ENCODE measurements at regions not wholly inside any gene's neighbourhood (a gene's known extent, or its start where the extent isn't known, plus 50 kb on each side); places are given as distances from the start of the nearest gene placed in this dataset.
"Not testable (repeated sequence)": the region's sequence is repeated elsewhere in the genome, so short reads cannot be mapped to it uniquely, and the experiment has no call there.

DNA sequence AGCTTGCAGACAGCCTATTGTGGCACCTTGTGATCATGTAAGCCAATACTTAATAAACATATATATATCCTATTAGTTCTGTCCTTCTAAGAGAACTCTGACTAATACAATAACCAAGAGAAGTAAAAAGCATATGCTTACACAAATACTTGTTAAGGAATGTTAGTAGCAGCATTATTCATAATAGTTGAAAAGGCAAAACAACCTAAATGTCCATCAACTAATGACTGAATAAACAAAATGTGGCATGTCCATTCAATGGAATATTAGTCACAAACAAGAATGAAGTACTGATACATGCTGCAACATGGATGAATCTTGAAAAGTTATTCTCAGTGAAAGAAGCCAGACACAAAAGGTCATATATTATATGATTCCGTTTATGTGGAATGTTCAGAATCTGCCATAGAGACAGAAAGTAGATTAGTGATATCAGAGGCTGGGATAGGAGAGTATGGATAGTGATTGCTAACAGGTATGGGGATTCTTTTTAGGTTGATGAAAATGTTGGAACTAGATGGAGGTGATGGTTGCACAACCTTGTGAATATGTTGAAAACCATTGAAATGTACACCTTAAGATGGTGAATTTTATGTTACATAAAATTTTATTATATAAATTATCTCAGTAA lies 112.5 kb upstream of the UNC5B start (continued):
- no peak for TF ChIP-seq EGR1 (IDR thresholded peaks at IDR 0.05; ENCODE audit: low read depth)
- TF ChIP-seq SRF (IDR thresholded peaks at IDR 0.05; ENCODE audit: low read depth): no peak
- no peak for TF ChIP-seq CBX3 (IDR thresholded peaks at IDR 0.05; ENCODE audit: low read depth)
- TF ChIP-seq, protein P1, sequence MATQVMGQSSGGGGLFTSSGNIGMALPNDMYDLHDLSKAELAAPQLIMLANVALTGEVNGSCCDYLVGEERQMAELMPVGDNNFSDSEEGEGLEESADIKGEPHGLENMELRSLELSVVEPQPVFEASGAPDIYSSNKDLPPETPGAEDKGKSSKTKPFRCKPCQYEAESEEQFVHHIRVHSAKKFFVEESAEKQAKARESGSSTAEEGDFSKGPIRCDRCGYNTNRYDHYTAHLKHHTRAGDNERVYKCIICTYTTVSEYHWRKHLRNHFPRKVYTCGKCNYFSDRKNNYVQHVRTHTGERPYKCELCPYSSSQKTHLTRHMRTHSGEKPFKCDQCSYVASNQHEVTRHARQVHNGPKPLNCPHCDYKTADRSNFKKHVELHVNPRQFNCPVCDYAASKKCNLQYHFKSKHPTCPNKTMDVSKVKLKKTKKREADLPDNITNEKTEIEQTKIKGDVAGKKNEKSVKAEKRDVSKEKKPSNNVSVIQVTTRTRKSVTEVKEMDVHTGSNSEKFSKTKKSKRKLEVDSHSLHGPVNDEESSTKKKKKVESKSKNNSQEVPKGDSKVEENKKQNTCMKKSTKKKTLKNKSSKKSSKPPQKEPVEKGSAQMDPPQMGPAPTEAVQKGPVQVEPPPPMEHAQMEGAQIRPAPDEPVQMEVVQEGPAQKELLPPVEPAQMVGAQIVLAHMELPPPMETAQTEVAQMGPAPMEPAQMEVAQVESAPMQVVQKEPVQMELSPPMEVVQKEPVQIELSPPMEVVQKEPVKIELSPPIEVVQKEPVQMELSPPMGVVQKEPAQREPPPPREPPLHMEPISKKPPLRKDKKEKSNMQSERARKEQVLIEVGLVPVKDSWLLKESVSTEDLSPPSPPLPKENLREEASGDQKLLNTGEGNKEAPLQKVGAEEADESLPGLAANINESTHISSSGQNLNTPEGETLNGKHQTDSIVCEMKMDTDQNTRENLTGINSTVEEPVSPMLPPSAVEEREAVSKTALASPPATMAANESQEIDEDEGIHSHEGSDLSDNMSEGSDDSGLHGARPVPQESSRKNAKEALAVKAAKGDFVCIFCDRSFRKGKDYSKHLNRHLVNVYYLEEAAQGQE (IDR thresholded peaks at IDR 0.05; ENCODE audit: low read depth): no peak

- RAD21 ChIA-PET (ENCODE audit: low non-redundant PET in 1 of 2, low total read pairs in 2 of 2, uncharacterized antibody in 2 of 2, unreplicated experiment in 2 of 2): no interaction called here
- Histone ChIP-seq H2AFZ (ENCODE audit: low read depth, low read length, poor library complexity, severe bottlenecking) (no peak overlapping the region), H3K79me2 (ENCODE audit: insufficient read depth, low read length) (no peaks in the 10 kb centered on the region), H3K4me2 (ENCODE audit: low read length) (no peak overlapping the region), H4K20me1 (ENCODE audit: insufficient read depth) (no peaks in the 10 kb centered on the region), H3K9me2 (ENCODE audit: insufficient read depth) (no peaks in the 10 kb centered on the region), H3K36me3 (ENCODE audit: control insufficient read depth in 1 of 2, insufficient read depth in 2 of 2, low read length in 2 of 2) (no peaks in the 10 kb centered on the region), H3K27me3 (ENCODE audit: insufficient read depth, low read length) (no peaks in the 10 kb centered on the region), H3K9me3 (ENCODE audit: control insufficient read depth in 1 of 2, insufficient read depth in 1 of 2, low read depth in 1 of 2, low read length in 2 of 2) (no peaks in the 10 kb centered on the region), H3K4me1 (ENCODE audit: control insufficient read depth in 1 of 2, insufficient read depth in 2 of 2, low read length in 2 of 2) (no peaks in the 10 kb centered on the region), H3K9ac (ENCODE audit: low read length) (no peak overlapping the region), H3K4me3 (replicated peaks in 1 of 2; ENCODE audit: low read depth in 1 of 2, low read length in 2 of 2) (no peak overlapping the region), H3K27ac (ENCODE audit: low read depth, low read length) (no peak overlapping the region)
- POLR2A ChIA-PET: no interaction called here
- intact Hi-C loops (cut with micrococcal nuclease): no loop called here
- ATAC-seq (no peak), DNase-seq (ENCODE audit: low read depth, low spot score) (no peak)
- CTCF ChIA-PET: no interaction called here
- no TSS peak for BruUV-seq (replicated peaks)
- no peak for TF ChIP-seq ELF1 (IDR thresholded peaks at IDR 0.05; ENCODE audit: borderline replicate concordance, low read depth)
Observed at GRCh38 chr10:71103961-71104360, 108.4 kb upstream of the UNC5B start.

DNA sequence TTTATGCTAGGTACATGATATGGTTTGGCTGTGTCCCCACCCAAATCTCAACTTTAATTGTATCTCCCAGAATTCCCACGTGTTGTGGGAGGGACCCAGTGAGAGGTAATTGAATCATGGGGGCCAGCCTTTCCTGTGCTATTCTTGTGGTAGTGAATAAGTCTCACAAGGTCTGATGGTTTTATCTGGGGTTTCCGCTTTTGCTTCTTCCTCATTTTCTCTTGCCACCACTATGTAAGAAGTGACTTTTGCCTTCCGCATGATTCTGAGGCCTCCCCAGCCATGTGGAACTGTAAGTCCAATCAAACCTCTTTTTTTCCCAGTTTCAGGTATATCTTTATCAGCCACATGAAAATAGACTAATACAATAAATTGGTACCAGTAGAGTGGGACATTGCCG lies 106.2 kb upstream of the UNC5B start:
- BruUV-seq (replicated peaks); H3K4me2 ChIP-seq (ENCODE audit: low read length); H3K79me2 ChIP-seq (ENCODE audit: insufficient read depth, low read length); H3K9me2 ChIP-seq (ENCODE audit: insufficient read depth); CTCF ChIA-PET; RAD21 ChIA-PET (ENCODE audit: low non-redundant PET in 1 of 2, low total read pairs in 2 of 2, uncharacterized antibody in 2 of 2, unreplicated experiment in 2 of 2); H3K4me3 ChIP-seq (replicated peaks in 1 of 2; ENCODE audit: low read depth in 1 of 2, low read length in 2 of 2); H3K27ac ChIP-seq (ENCODE audit: low read depth, low read length); H3K36me3 ChIP-seq (ENCODE audit: control insufficient read depth in 1 of 2, insufficient read depth in 2 of 2, low read length in 2 of 2); H3K9me3 ChIP-seq (ENCODE audit: control insufficient read depth in 1 of 2, insufficient read depth in 1 of 2, low read depth in 1 of 2, low read length in 2 of 2); DNase-seq (ENCODE audit: low read depth, low spot score); intact Hi-C loops (cut with micrococcal nuclease); ATAC-seq; H3K9ac ChIP-seq (ENCODE audit: low read length); H4K20me1 ChIP-seq (ENCODE audit: insufficient read depth); H2AFZ ChIP-seq (ENCODE audit: low read depth, low read length, poor library complexity, severe bottlenecking); H3K4me1 ChIP-seq (ENCODE audit: control insufficient read depth in 1 of 2, insufficient read depth in 2 of 2, low read length in 2 of 2); POLR2A ChIA-PET; H3K27me3 ChIP-seq (ENCODE audit: insufficient read depth, low read length): not testable (repeated sequence)

GRCh38 chr10:71107117-71107516 lies 105.3 kb upstream of the UNC5B start:
- intact Hi-C loops (cut with micrococcal nuclease); H4K20me1 ChIP-seq (ENCODE audit: insufficient read depth); H3K9me3 ChIP-seq (ENCODE audit: control insufficient read depth in 1 of 2, insufficient read depth in 1 of 2, low read depth in 1 of 2, low read length in 2 of 2); CTCF ChIA-PET; H3K4me2 ChIP-seq (ENCODE audit: low read length); RAD21 ChIA-PET (ENCODE audit: low non-redundant PET in 1 of 2, low total read pairs in 2 of 2, uncharacterized antibody in 2 of 2, unreplicated experiment in 2 of 2); H3K9me2 ChIP-seq (ENCODE audit: insufficient read depth); POLR2A ChIA-PET; H3K4me1 ChIP-seq (ENCODE audit: control insufficient read depth in 1 of 2, insufficient read depth in 2 of 2, low read length in 2 of 2); H3K27ac ChIP-seq (ENCODE audit: low read depth, low read length); H3K4me3 ChIP-seq (replicated peaks in 1 of 2; ENCODE audit: low read depth in 1 of 2, low read length in 2 of 2); ATAC-seq; H3K9ac ChIP-seq (ENCODE audit: low read length); H3K79me2 ChIP-seq (ENCODE audit: insufficient read depth, low read length); H2AFZ ChIP-seq (ENCODE audit: low read depth, low read length, poor library complexity, severe bottlenecking); H3K36me3 ChIP-seq (ENCODE audit: control insufficient read depth in 1 of 2, insufficient read depth in 2 of 2, low read length in 2 of 2); H3K27me3 ChIP-seq (ENCODE audit: insufficient read depth, low read length); DNase-seq (ENCODE audit: low read depth, low spot score); BruUV-seq (replicated peaks): not testable (repeated sequence)

Data from HCT116 (cell line).